GM18520 (cell line): ENCODE measurements at regions not wholly inside any gene's neighbourhood (a gene's known extent, or its start where the extent isn't known, plus 50 kb on each side); places are given as distances from the start of the nearest gene placed in this dataset.
"Not testable (repeated sequence)": the region's sequence is repeated elsewhere in the genome, so short reads cannot be mapped to it uniquely, and the experiment has no call there.

Experiments
- ATAC-seq: cut with Tn5 transposase; IDR thresholded peaks from one replicate; pipeline ENCODE4 v1.9.1; 2021; ENCODE audit not compliant: unreplicated experiment

GRCh38 chr16:61210076-61210475 lies 826.2 kb downstream of the CDH8 start:
- no peak for ATAC-seq

GRCh38 chr16:61195006-61195405 lies 841.2 kb downstream of the CDH8 start:
- no peak for ATAC-seq

- ATAC-seq = no peak
Observed at GRCh38 chr16:61194573-61194972, 841.7 kb downstream of the CDH8 start.

- ATAC-seq = no peak
Observed at GRCh38 chr16:61182391-61182790, 853.8 kb downstream of the CDH8 start.

GRCh38 chr16:61181982-61182381 lies 854.3 kb downstream of the CDH8 start:
- no peak for ATAC-seq

- no peak for ATAC-seq
Observed at GRCh38 chr16:61179561-61179960, 856.7 kb downstream of the CDH8 start.

- no peak for ATAC-seq
Observed at GRCh38 chr16:61165797-61166196, 870.4 kb downstream of the CDH8 start.

- ATAC-seq = no peak
Observed at GRCh38 chr16:61150351-61150750, 885.9 kb downstream of the CDH8 start.

GRCh38 chr16:61149709-61150108 lies 886.5 kb downstream of the CDH8 start:
- ATAC-seq = no peak

GRCh38 chr16:61148930-61149329 lies 887.3 kb downstream of the CDH8 start:
- ATAC-seq = no peak

GRCh38 chr16:61146429-61146828 lies 889.8 kb downstream of the CDH8 start:
- no peak for ATAC-seq

- no peak for ATAC-seq
Observed at GRCh38 chr16:61131447-61131846, 904.8 kb downstream of the CDH8 start.

GRCh38 chr16:61128545-61129323 lies 907.5 kb downstream of the CDH8 start:
- no peak for ATAC-seq

- ATAC-seq = no peak
Observed at GRCh38 chr16:61105544-61105943, 930.7 kb downstream of the CDH8 start.

- no peak for ATAC-seq
Observed at GRCh38 chr16:61098505-61098904, 937.7 kb downstream of the CDH8 start.

- ATAC-seq = not testable (repeated sequence)
Observed at GRCh38 chr16:61091300-61091699, 944.9 kb downstream of the CDH8 start.

GRCh38 chr16:61083711-61084110 lies 952.5 kb downstream of the CDH8 start:
- no peak for ATAC-seq

- no peak for ATAC-seq
Observed at GRCh38 chr16:61074324-61074723, 961.9 kb downstream of the CDH8 start.

- no peak for ATAC-seq
Observed at GRCh38 chr16:61057635-61058034, 978.6 kb downstream of the CDH8 start.

GRCh38 chr16:61050547-61050946 lies 985.7 kb downstream of the CDH8 start:
- ATAC-seq = no peak

GRCh38 chr16:61045931-61046330 lies 990.3 kb downstream of the CDH8 start:
- ATAC-seq = no peak

- no peak for ATAC-seq
Observed at GRCh38 chr16:61042737-61043136, 993.5 kb downstream of the CDH8 start.

- ATAC-seq = no peak
Observed at GRCh38 chr16:61030616-61031015, 1005.6 kb downstream of the CDH8 start.
